ENCODE measurements at regions not wholly inside any gene's neighbourhood (a gene's known extent, or its start where the extent isn't known, plus 50 kb on each side); places are given as distances from the start of the nearest gene placed in this dataset.
A peak's percentile ranks its signal among the peaks of the same experiment; 100 is the strongest.

DNA sequence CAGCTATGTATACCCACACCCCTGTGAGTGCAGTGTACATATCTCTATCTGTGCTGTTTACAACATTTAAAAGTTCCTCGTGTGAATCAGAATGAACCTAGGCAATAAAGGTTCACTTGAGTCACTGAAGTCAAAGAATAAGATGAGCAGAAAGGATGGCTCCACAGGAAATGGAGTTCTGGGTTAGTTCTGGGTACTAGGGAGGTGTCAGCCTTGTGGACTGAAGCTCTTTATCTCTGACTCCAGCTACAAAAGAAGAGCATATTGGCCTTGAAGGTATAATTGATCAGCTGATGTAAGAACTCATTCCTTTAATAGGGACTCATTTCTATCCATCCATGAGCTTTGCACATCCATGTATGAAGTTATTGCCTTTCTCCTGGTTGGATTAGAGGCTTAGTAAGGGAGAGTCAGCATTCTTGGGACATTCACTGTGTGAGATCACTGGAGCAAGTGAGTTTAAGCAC lies 73.9 kb upstream of the BACH2 start:
- no peak for TF ChIP-seq CTCF (IDR thresholded peaks at IDR 0.05; ENCODE audit: extremely low read depth, insufficient read depth, missing control alignments)

DNA sequence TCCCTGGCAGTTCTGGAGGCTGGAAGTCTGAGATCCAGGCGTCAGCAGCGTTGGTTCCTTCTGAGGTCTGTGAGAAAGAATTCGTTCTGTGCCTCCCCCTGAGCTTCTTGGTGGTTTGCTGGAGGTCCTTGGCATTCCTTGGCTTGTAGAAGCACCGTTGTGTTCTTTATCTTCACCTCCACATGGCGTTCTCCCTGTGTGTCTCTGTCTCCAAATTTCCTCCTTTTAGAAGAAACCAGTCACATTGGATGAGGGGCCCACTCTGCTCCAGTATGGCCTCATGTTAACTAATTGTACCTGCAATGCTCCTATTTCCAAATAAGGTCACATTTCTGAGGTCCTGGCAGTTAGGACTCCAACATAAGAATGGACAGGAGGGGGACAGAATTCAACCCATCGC lies 73.0 kb upstream of the BACH2 start:
- DNase-seq (ENCODE audit: low spot score): no peak
- TF ChIP-seq CTCF (IDR thresholded peaks at IDR 0.05; ENCODE audit: extremely low read depth, insufficient read depth, missing control alignments): no peak
- in situ Hi-C loops (cut with MboI; ENCODE audit: low pct_unique_long_range_greater_than_20kb, low sequenced_read_pairs, unreplicated experiment): no loop called here

More for the DNA sequence above, 73.9 kb upstream of the BACH2 start:
- DNase-seq (ENCODE audit: low spot score): no peak
- in situ Hi-C loops (cut with MboI; ENCODE audit: low pct_unique_long_range_greater_than_20kb, low sequenced_read_pairs, unreplicated experiment): no loop called here

DNA sequence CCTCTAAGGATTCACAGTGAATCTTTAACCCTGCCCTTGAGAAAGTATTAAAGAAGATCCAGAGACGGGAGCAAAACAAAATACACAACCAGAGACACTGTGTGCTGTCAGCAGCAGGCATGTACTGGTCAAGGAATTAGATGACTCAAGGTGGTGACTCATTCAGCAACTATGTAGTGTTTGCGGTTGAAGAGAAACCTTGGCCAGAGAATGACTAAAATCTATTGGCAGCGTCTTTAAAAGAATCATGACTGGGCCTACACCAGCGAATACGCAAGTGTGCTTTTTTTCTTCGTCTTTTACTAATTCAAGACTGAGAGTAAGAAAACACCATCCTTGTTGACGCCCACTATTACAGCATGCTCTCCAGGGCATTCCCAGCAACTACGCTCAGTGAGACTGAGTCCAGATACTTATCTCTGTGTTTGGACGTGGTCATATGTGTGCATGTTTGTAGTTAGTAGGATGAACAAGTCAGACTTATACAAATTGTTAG lies 72.4 kb upstream of the BACH2 start:
- in situ Hi-C loops (cut with MboI; ENCODE audit: low pct_unique_long_range_greater_than_20kb, low sequenced_read_pairs, unreplicated experiment): no loop called here
- DNase-seq (ENCODE audit: low spot score): peak; percentile 78

DNA sequence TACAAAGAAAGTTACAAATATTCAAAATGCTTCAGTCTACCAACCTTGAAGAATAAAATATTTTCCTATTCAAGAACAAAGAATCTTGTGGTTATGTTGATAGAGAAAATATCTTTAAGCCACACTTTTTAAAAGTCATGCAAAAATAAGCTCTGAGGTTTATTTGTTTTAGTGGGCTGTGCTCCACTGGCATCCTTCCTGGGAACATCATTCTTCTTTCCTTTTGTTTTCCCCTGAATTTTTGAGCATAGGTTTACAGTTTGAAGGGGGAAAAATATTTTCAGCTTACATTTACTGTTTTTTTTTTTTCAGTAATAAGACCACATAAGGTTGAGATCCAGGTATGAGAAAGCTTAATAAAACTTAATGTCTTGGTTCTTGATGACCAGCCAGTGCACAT lies 72.0 kb upstream of the BACH2 start:
- no peak for TF ChIP-seq CTCF (IDR thresholded peaks at IDR 0.05; ENCODE audit: extremely low read depth, insufficient read depth, missing control alignments)
- in situ Hi-C loops (cut with MboI; ENCODE audit: low pct_unique_long_range_greater_than_20kb, low sequenced_read_pairs, unreplicated experiment): no loop called here
- DNase-seq (ENCODE audit: low spot score): no peak

More for the DNA sequence above, 72.4 kb upstream of the BACH2 start:
- TF ChIP-seq CTCF (IDR thresholded peaks at IDR 0.05; ENCODE audit: extremely low read depth, insufficient read depth, missing control alignments): no peak

GRCh38 chr6:90368001-90368400 lies 71.4 kb upstream of the BACH2 start:
- in situ Hi-C loops (cut with MboI; ENCODE audit: low pct_unique_long_range_greater_than_20kb, low sequenced_read_pairs, unreplicated experiment): no loop called here
- no peak for DNase-seq (ENCODE audit: low spot score)
- no peak for TF ChIP-seq CTCF (IDR thresholded peaks at IDR 0.05; ENCODE audit: extremely low read depth, insufficient read depth, missing control alignments)

DNA sequence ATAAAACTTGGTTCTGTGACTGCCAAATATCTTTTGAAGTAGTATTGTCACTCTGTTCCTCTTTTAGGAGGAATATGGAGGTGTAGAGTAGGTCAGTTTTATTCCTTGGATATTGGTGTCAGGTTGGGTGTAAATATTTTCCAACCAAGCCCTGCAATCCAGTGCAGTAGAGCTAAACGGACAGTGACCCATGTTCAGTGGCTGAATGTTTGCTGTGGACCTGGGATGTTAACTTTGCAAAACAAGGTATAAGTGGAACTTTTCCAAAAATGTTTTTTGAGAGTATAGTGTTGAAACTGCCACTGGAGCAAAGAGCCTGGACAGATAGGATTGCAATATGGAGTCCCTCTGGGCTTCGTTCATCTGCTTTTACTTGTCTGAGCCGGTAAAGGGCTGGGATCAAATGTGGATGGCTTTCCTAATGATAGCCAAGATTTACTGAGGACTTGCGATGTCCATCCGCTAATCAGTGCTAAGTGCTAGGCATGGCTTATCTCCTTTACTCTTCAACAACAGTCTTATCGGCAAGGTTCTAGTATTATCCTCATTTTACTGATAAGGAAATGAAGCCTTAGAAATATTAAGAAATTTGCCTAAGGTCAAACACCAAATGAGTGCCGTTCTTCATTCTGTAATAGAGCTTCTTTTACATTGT lies 69.0 kb upstream of the BACH2 start:
- TF ChIP-seq CTCF (IDR thresholded peaks at IDR 0.05; ENCODE audit: extremely low read depth, insufficient read depth, missing control alignments): no peak
- in situ Hi-C loops (cut with MboI; ENCODE audit: low pct_unique_long_range_greater_than_20kb, low sequenced_read_pairs, unreplicated experiment): no loop called here
- DNase-seq (ENCODE audit: low spot score): no peak
